ENCODE measurements at regions not wholly inside any gene's neighbourhood (a gene's known extent, or its start where the extent isn't known, plus 50 kb on each side); places are given as distances from the start of the nearest gene placed in this dataset.

DNA sequence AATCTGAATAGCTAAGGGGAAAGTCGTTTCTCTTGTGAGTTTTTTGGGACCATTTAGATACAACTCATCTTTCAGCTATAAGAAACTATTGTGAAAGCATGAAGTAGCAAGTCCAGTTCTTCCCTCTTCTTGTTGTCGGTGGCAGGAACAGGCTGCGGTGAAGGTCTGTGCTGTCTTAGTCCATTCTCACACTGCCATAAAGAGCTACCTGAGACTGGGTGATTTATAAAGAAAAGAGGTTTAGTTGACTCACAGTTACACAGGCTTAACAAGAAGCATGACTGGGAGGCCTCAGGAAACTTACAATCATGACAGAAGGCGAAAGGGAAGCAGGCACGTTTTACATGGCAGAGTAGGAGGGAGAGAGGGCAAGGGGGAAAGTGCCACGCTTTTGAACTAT lies 261.8 kb downstream of the GATA3 start:
- TF ChIP-seq CTCF (IDR thresholded peaks at IDR 0.05) (no peak), POLR2A (IDR thresholded peaks at IDR 0.05) (no peak)
